A673 (cell line): ENCODE measurements at regions not wholly inside any gene's neighbourhood (a gene's known extent, or its start where the extent isn't known, plus 50 kb on each side); places are given as distances from the start of the nearest gene placed in this dataset.

ENCODE experiments used
- CTCF ChIP-seq: fragments of 300-800, 200-600 bp; sonication (generic); conservative IDR thresholded peaks from 2 replicates; pipeline ENCODE4 v1.5.1; 2017; ENCODE audit warnings: low read depth, mild to moderate bottlenecking, antibody characterized with exemption, low read length, moderate library complexity, mixed read lengths
- EZH2 ChIP-seq: fragments of 200-600 bp; sonication (generic); IDR thresholded peaks from 2 replicates; pipeline ENCODE4 v1.6.1; 2017; ENCODE audit warnings: borderline replicate concordance, low read depth, mild to moderate bottlenecking, mixed read lengths, antibody characterized with exemption, low read length; ENCODE audit not compliant: poor library complexity, severe bottlenecking

DNA sequence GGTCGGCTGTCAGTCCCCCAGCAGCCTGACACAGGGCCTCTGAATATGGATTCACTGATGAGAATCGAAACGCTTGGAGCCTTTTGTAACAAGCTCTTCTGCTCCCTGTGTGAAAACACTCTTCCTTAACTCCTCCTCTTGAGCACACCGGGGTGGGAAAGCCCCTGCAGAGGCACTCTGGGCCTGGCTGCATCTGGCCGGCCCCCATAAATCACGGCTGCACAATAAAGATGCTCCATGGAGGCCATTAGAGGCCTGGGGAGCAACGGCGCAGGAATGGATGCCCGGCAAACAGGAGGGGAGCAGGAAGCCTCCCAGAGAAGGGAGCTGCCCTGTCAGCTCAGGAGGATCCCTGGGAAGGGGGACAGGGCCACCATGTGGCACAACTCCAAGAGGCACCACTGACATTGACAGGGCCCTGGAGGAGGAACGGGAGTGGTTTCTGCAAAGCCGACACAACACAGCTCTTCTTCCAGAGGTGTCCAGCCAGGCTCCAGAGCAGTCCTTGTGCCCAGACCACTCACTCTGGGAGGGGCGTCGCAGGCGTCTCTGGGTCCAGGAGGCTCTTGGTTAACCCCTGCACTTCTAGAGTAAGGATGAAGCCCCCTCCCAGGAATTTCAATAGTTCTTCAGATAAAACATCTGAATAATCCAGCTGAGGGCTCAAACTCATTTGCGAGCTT is 509.3 kb upstream of the PPP2R3A start:
- TF ChIP-seq CTCF (no peak), EZH2 (peak; percentile 42)
